ENCODE measurements at regions not wholly inside any gene's neighbourhood (a gene's known extent, or its start where the extent isn't known, plus 50 kb on each side); places are given as distances from the start of the nearest gene placed in this dataset.

DNA sequence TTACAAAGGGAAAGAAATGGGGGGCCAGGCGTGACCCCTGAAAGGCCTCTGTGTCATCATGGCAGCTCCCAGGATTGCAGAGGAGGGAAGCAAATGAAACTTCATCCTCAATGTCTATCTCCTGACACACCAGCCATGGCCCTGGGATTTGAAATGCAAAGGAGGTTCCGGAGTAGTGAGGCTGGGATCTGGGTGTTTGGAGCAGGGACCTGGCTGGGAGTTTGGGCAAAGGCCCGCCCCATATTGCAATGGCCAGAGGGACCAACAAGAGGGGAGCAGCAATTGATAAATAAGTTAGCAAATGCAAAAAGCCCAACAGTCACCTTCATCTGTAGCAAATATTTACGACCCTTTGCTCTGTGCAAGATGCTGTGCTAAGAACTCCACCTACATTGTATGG, 77.7 kb upstream of the CCND1 start:
- no peak overlapping the region for H3K4me3 Mint-ChIP-seq
- no peak for DNase-seq
- peaks cover 10% of the 10 kb centered on the region for H3K4me1 Mint-ChIP-seq
- H3K27me3 Mint-ChIP-seq, result peaks cover 21% of the 10 kb centered on the region
- no peak overlapping the region for H3K27ac Mint-ChIP-seq
- CTCF ChIA-PET, result no interaction called here
- no peaks in the 10 kb centered on the region for H3K36me3 Mint-ChIP-seq (ENCODE audit: low read depth)
- POLR2A ChIA-PET, result no interaction called here
- H3K9me3 Mint-ChIP-seq, result no peaks in the 10 kb centered on the region

DNA sequence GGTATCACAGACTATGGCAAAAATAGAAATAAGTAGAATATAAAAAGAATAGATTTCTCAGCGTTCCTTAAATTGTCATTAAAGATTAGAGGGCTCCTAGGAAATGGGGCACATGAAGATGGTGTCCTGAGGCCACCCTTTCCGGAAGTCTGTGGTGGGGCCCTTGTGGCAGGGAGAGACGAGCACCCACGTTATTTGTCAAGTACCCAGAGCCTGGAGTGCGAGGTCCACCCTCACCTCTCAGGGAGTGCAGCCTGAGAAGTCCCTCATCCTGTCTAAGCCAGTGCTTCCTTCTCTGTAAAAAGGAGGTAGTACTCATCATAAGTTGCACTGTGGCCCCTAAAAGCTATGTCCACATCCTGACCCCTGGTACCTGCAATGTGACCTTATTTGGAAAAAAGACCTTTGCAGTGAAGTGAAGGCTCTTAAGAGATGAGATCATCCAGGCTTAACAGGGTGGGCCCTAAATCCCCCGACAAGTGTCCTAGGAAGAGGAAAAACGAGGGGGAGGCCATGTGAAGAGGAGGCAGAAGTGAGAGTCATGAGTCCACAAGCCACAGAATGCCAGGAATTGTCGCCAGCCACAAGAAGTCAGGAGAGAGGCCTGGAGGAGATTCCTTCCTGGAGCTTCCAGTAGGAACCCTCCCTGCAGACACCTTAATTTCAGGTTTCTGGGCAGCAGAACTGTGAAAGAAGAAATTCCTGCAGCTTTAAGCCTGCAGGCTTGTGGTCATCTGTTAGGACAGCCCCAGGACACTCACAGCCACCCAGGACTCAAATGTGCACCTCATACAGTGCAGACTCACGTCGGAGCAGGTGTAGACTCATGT, 76.8 kb upstream of the CCND1 start:
- H3K36me3 Mint-ChIP-seq (ENCODE audit: low read depth), result no peaks in the 10 kb centered on the region
- H3K4me1 Mint-ChIP-seq, result peaks cover 2% of the 10 kb centered on the region
- H3K4me3 Mint-ChIP-seq, result no peak overlapping the region
- CTCF ChIA-PET, result no interaction called here
- H3K27ac Mint-ChIP-seq, result no peak overlapping the region
- DNase-seq, result no peak
- peaks cover 15% of the 10 kb centered on the region for H3K27me3 Mint-ChIP-seq
- POLR2A ChIA-PET, result no interaction called here
- H3K9me3 Mint-ChIP-seq, result no peaks in the 10 kb centered on the region

DNA sequence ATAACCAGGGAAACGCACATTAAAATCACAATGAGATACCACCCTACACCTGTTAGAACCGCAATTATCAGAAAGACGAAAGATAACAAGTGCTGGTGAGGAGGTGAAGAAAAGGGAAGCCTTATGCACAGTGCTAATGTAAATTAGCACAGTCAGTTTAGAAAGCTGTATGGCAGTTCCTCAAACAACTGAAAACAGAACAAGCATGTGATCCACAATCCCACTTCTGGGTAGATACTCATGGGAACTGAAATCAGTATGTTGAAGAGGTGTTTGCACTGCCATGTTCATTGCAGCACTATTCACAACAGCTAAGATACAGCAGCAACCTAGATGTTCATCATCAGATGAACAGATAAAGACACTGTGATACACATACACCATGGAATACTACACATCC, 75.0 kb upstream of the CCND1 start:
- Mint-ChIP-seq H3K4me3 (no peak overlapping the region), H3K36me3 (ENCODE audit: low read depth) (no peaks in the 10 kb centered on the region), H3K27ac (no peak overlapping the region), H3K4me1 (no peaks in the 10 kb centered on the region), H3K27me3 (peaks cover 6% of the 10 kb centered on the region), H3K9me3 (no peaks in the 10 kb centered on the region)
- ChIA-PET POLR2A (no interaction called here), CTCF (no interaction called here)
- DNase-seq, result no peak

DNA sequence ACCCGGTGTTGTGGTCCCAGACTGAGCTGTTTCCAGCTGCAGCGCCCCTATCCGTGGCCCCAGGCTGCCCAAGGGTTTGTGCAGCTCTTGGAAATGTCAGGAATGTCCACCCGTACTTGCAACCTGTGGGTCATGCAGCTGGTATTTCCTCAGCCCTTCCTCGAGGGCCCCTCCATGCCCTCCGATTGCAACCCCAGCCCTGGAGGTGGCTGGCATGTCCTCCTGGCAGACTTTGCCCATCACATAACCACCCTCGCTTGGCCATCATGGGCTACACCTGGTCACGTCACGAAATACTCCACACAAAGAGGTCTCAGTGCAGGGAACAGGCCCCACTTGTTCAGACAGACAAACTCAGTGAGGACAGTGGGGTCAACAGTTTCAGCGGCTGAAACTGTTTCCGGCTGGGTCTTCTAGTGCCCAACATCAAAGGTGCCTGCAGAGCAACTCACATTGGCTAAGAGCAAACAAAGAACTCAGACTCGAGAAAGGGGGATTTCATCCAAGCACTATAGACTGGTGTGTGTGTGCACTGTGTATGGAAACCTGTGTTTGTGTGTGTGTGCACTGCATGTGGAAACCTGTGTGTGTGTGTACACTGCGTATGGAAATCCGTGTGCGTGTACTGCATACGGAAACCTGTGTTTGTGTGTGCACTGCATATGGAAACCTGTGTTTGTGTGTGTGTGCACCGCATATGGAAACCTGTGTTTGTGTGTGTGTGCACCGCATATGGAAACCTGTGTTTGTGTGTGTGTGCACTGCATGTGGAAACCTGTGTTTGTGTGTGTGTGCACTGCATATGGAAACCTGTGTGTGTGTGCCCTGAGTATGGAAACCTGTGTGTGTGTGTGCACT, 72.8 kb upstream of the CCND1 start:
- H3K4me1 Mint-ChIP-seq, result no peaks in the 10 kb centered on the region

DNA sequence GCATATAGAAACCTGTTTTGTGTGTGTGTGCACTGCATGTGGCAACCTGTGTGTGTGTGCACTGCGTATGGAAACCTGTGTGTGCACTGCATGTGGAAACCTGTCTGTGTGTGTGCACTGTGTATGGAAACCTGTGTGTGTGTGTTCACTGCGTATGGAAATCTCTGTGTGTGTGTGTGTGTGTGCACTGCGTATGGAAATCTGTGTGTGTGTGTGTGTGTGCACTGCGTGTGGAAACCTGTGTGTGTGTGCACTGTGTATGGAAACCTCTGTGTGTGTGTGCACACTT, 72.2 kb upstream of the CCND1 start:
- no peaks in the 10 kb centered on the region for H3K4me1 Mint-ChIP-seq
- H3K27ac Mint-ChIP-seq, result no peak overlapping the region
- H3K9me3 Mint-ChIP-seq, result no peaks in the 10 kb centered on the region
- DNase-seq, result no peak
- no peaks in the 10 kb centered on the region for H3K36me3 Mint-ChIP-seq (ENCODE audit: low read depth)
- H3K4me3 Mint-ChIP-seq, result no peak overlapping the region
- ChIA-PET POLR2A (no interaction called here), CTCF (no interaction called here)
- peaks cover 3% of the 10 kb centered on the region for H3K27me3 Mint-ChIP-seq

More for the DNA sequence above, 72.8 kb upstream of the CCND1 start:
- peaks cover 3% of the 10 kb centered on the region for H3K27me3 Mint-ChIP-seq
- H3K4me3 Mint-ChIP-seq, result no peak overlapping the region
- no peaks in the 10 kb centered on the region for H3K36me3 Mint-ChIP-seq (ENCODE audit: low read depth)
- no peak overlapping the region for H3K27ac Mint-ChIP-seq
- ChIA-PET POLR2A (no interaction called here), CTCF (no interaction called here)
- no peak for DNase-seq
- no peaks in the 10 kb centered on the region for H3K9me3 Mint-ChIP-seq

DNA sequence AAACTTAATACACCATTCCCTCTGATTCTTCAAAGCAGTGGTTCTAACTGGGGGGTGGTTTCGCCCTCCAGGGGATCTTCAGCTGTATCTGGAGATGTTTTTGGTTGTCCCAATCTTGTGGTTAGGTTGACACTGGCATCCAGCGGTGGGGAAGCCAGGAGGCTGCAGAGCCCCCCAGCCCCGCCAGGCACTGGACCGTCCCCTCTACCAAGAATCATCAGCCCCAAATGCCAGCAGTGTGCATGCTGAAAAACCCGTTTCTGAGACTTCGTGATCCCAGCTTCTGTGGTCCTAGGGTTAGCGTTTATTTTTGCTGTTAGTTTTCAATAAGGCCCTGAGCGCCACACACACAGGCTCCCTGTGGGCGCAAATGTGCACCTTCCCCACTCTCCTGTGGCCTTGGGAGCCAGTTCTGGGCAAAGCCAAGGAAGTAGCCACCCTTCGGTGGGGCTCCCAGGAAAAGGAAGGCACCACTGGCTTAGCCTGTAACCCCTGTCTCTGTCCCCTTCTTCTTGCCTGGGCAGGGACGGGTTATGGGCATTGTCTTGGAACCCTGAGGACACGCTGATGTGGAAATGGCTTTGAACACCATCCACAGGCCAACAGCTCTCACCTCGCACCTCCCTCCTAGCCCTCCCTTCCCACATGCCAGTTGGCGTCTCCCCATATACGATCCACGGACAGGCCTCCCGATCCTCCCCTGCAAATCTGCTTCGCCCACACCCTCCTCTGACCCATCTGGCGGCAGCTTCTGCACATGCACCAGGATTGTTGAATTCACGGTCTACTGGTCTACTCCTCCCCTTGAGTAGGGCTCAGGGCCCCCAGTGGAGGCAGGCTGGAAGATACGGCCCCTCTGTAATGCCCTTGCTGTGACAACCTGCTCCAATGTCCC, 71.4 kb upstream of the CCND1 start:
- Mint-ChIP-seq H3K36me3 (ENCODE audit: low read depth) (no peaks in the 10 kb centered on the region), H3K4me1 (no peaks in the 10 kb centered on the region), H3K27me3 (peaks cover 3% of the 10 kb centered on the region), H3K27ac (no peak overlapping the region), H3K4me3 (no peak overlapping the region), H3K9me3 (no peaks in the 10 kb centered on the region)
- CTCF ChIA-PET, result no interaction called here
- no peak for DNase-seq
- POLR2A ChIA-PET, result no interaction called here

DNA sequence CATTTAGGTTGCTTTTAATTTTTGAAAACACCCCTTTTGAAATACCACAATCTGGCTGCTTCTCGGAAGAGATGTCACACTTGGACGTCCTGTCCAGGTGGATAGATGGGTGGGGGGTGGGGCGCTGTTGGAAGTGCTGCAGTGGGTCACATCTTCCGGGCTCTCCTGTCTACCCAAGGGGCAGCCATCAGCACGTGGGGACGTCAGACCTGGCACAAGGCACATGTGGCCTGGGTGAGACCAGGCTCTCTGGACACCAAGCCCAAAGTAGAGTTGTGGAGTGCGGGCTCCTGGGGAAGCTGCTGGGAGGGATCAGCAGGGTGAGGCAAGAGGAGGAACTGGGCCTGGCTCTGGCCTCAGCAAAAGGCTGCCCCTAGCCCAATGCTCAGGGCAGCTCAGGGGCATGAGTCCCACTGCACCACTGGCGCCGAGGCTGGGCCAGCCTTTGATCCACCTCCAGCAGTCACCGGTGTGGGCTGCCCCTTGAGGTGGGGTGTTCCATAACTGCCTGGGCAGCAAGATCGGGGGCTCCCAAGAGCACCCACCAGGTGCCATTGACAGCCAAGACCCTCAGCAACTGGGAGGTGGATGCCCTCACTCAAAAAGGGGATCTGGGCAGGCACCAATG, 68.6 kb upstream of the CCND1 start:
- Mint-ChIP-seq H3K36me3 (ENCODE audit: low read depth) (no peaks in the 10 kb centered on the region), H3K4me3 (no peak overlapping the region), H3K27me3 (peaks cover 15% of the 10 kb centered on the region), H3K9me3 (no peaks in the 10 kb centered on the region), H3K4me1 (no peaks in the 10 kb centered on the region), H3K27ac (no peak overlapping the region)
- DNase-seq, result no peak
- POLR2A ChIA-PET, result no interaction called here
- CTCF ChIA-PET, result no interaction called here

DNA sequence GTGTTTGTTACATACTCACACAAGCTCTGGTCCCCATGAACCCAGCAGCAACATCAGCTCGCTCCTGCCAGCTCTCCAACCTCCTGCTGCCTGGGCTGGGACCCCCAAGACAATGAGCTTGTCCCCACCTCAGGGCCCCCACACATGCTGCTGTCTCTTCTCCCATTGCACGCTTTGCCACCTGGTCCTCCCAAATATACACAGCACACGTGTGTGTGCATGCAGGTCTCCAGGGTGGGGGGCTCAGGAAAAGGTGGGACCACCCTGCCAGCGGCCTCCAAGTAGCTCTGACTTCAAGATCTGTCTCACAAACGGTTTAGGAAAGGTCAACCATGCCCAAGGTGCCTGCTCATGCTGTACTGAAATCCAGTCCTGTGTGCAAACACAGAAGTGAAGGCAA, 68.1 kb upstream of the CCND1 start:
- ChIA-PET POLR2A (no interaction called here), CTCF (no interaction called here)
- Mint-ChIP-seq H3K36me3 (ENCODE audit: low read depth) (no peaks in the 10 kb centered on the region), H3K27ac (no peak overlapping the region), H3K4me1 (no peaks in the 10 kb centered on the region), H3K4me3 (no peak overlapping the region), H3K9me3 (no peaks in the 10 kb centered on the region), H3K27me3 (peaks cover 17% of the 10 kb centered on the region)
- DNase-seq, result no peak

DNA sequence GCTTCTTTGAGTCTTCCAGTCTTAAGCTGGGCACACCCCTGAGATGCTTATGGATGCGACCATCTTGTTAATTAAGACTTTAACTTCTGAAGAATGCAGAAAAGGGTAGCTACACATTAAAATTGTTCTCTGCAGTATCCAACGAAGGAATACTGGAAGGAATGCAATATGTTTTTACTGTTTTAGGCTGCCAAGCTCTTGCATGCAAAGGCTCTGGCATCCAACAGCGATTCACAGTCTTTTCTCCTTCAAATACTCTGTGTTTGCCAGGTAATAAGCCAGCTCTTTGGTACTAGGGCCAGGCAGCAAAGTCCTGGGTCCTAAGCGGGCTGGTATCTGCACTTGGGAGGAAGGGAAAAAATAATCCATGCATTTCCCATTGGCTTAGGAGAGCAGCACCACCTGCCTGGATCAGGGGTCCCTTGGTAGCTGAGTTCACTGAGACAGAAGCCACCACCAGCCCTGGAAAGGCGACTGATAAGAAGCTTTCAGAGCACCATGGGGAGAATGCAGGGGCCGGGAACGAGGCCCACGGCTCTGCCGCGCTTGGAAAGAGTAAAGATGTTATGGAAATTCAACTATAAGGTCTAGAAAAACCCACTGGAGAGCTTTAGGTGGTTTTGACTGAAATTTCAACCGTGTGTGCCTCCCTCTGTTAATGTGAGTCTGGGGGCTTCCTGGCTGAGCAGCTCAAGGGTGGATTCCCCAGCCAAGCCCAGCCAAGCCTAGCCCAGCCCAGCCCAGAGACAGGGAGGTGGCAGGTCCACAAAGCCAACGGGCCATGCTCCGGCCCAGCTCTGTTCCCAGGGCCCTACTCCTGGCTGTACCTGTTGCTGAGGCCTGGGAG, 67.0 kb upstream of the CCND1 start:
- POLR2A ChIA-PET, result no interaction called here
- H3K36me3 Mint-ChIP-seq (ENCODE audit: low read depth), result no peaks in the 10 kb centered on the region

DNA sequence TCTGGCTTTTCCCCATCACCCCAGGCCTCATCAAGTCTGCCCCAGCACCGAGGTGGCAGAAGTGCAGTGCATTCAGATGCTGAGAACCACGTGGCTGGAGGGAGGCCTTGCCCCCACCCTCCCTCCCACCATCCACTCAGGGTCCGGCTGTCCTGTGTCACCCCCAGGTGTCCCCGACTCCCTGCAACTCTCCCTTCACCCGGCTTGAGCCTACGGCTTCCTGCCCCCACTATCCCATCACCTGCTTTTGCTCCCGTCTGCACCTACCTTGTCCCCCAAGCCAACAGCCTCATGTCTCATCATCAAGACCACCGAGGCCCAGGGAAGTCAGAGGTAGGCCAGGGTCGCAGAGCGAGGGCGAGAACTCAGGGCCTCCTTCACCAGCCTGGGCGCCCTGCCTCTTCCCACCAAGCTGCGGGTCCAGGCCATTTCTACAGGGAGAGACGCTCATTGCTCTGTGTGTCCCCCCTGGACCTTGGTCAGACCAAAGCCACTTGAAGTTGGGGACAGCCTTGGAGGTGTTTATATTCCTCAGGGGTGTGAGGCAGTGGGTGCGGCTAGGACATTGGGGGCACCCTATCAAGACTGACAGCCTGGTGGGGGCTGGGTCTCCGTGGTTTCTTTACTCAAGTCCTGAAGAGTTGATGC, 66.2 kb upstream of the CCND1 start:
- peaks cover 15% of the 10 kb centered on the region for H3K27me3 Mint-ChIP-seq
- no peaks in the 10 kb centered on the region for H3K4me1 Mint-ChIP-seq
- H3K9me3 Mint-ChIP-seq, result no peaks in the 10 kb centered on the region
- CTCF ChIA-PET, result no interaction called here
- H3K36me3 Mint-ChIP-seq (ENCODE audit: low read depth), result no peaks in the 10 kb centered on the region
- no peak overlapping the region for H3K27ac Mint-ChIP-seq
- POLR2A ChIA-PET, result no interaction called here
- no peak for DNase-seq
- no peak overlapping the region for H3K4me3 Mint-ChIP-seq

More for the DNA sequence above, 67.0 kb upstream of the CCND1 start:
- Mint-ChIP-seq H3K27me3 (peaks cover 15% of the 10 kb centered on the region), H3K27ac (no peak overlapping the region), H3K4me1 (no peaks in the 10 kb centered on the region), H3K4me3 (no peak overlapping the region), H3K9me3 (no peaks in the 10 kb centered on the region)
- no peak for DNase-seq
- CTCF ChIA-PET, result interaction anchor here (0.6 kb wide), 1 partner anchor 228 kb away, joined by 3 read pairs; no protein-coding TSS in a partner anchor

DNA sequence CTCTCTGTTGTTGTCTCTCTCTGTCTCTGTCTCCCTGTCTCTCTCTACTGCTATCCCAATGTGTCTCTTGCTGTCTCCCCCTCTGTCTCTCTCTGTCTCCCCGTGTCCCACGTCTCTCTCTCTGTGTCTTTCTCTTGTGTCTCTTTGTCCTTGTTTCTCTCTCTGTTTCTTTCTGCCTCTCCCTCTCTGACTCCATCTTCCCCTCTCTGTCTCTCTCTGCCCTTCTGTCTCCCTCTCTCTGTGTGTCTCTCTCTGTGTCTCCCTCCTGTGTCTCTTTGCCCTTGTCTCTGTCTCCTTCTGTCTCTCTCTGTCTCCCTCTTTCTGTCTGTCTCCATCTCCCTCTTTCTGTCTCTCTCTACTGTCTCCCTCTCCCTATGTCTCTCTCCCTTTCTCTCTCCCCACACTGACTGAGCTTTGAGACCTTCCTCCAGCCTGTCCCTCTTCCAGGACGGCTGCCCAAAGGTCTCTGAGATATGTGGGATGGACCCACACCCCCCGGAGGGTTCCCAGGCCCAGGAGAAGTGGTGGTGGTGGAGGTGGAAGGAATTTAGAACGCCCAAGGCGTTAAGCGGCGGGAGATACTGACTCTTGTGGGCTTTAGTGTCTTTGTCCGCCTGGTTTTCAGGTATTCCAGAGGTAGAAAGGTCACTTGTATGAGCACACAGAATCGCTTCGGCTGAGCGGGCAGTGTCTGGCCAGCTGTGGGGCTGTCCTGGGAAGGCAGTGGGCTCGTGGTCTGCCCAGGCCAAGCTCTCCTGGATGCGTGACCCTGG, 65.5 kb upstream of the CCND1 start:
- POLR2A ChIA-PET, result no interaction called here
- Mint-ChIP-seq H3K27me3 (peaks cover 15% of the 10 kb centered on the region), H3K27ac (no peak overlapping the region)

More for the DNA sequence above, 65.5 kb upstream of the CCND1 start:
- Mint-ChIP-seq H3K36me3 (ENCODE audit: low read depth) (no peaks in the 10 kb centered on the region), H3K4me3 (no peak overlapping the region), H3K9me3 (no peaks in the 10 kb centered on the region), H3K4me1 (no peaks in the 10 kb centered on the region)
- CTCF ChIA-PET, result no interaction called here
- DNase-seq, result no peak
